HG02571 (cell line): ENCODE measurements at regions not wholly inside any gene's neighbourhood (a gene's known extent, or its start where the extent isn't known, plus 50 kb on each side); places are given as distances from the start of the nearest gene placed in this dataset.

ENCODE experiments used
- ATAC-seq: cut with Tn5 transposase; IDR thresholded peaks from one replicate; pipeline ENCODE4 v1.9.1; 2021; ENCODE audit warnings: mild to moderate bottlenecking, moderate library complexity; ENCODE audit not compliant: unreplicated experiment

GRCh38 chr20:60313191-60313590 is 355.0 kb downstream of the CDH26 start:
- ATAC-seq = no peak

DNA sequence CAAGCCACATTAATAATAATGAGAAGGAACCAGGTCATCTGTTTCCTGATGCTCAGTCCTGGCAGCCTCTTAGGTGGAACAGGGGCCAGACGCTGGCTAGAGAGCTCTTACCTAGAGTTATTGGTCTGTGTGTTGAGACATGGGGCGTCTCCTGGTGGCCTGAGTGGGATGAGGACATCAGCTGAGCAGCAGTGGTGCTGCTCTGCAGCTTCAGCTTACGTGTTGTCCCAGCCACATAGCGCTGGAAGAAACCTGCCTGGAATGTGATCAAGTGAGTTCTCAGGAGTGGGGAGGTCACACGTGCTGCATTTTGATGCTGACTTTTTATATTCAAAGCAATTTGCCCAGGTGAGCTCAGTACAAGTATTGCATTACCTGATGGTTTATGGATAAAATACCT is 355.4 kb downstream of the CDH26 start:
- ATAC-seq = no peak

GRCh38 chr20:60314727-60315126 is 356.5 kb downstream of the CDH26 start:
- ATAC-seq = no peak

GRCh38 chr20:60316476-60317158 is 358.4 kb downstream of the CDH26 start:
- no peak for ATAC-seq

DNA sequence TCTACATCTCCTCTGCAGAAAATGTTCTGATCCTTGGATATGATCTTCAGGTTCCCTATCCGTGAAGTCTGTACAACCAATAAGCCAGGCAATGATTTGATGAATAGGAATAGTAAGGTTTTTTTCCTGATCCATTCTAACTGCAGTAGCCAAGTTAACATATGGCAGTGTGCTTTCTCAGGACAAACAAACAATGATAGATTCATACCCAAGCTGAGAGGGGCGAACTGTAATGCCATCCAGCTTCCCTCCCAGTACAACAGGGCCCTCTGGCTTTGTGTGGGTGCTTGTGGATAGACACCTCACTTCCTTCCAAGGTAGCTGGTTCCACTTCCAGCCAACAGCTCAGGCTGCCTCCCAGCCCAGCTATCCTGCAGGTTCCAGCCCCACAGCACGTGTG is 359.2 kb downstream of the CDH26 start:
- ATAC-seq = no peak

DNA sequence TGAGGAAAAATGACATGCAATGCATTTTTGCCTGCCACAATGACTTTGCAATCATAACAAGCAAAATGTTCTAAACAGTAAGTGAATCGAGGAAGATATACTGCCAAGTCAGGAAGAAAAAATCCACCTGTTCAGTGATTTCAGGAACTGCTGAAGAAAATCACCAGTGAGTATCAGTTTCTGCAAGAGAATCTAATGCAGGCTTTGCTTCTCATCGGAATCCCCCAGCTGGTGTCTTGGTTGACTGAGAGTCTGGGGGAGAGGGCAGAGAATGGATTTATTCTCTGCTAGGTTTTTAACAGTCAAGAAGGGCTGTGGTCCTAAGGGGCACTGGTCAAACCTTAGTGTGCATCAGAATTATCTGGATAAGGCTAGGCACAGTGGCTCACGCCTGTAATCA is 363.4 kb downstream of the CDH26 start:
- ATAC-seq = no peak

DNA sequence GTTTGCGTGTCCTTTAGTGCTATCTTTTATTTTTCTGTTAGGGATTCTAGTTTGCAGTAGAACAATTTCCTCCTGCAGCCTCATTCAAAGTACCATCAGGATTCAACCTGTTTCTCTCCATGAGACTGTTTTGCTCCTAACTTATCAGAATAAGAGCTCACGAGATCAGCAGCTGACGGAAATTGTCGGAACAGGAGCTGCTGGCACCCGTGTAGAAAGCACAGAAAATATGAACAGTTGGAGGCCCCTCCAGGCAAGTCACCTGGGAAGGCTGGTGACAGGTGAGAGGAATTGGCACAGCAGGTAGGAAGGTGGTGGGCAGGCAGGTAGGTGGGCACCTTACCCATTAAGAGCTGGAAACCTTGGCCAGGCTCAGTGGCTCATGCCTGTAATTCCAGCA is 368.6 kb downstream of the CDH26 start:
- no peak for ATAC-seq

DNA sequence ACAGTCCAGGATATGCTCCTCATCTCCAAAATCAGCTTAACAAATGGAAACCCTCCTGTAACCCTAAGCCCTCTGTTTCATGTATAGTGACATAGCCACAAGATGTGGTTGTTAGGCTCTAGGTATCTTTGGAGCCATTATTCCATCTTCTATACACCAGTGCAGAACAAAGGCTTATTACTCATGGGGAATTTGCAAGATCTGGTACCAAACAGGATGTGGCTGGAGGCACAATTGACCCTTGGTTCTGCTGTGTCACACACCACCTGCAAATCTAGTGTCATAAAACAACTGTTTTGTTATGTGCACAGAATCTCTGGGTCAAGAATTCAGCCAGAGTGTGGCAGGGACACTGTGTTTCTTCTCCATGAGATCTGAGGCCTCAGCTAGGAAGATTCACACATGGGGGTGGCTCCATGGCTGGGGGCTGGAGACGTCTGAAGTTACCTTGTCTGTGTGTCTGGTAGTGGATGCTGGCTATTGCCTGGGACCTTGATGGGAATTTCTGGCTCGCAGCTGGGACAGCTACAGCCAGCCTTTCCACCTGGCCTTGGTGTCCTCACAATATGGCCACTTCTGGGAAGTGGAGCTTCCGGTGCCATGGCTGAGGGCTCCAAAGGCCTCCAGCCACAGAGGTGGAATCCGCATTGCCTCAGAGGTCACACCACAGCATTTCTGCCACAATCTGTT is 369.9 kb downstream of the CDH26 start:
- no peak for ATAC-seq

- ATAC-seq = no peak
Measured at GRCh38 chr20:60330461-60330860, 372.2 kb downstream of the CDH26 start.

GRCh38 chr20:60331688-60332300 is 373.6 kb downstream of the CDH26 start:
- no peak for ATAC-seq

DNA sequence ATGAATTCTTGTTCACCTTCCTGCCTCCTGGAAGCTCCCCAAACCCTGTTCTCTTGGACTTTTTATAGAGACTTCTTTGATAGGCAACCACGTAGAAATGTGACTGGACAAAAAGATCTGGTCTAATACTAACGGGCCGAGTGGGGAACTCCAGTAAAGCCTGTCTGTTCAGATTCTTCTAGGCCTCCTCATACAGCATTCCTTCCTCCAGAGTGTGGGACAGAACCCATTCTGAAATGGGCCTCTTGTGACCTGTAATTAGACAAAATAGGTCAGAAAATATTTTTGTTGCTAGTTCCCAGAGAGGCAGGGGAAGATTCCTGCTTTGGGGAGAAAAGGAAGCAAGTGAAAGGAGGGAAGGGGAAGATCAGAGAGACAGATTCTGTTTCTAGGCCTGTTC is 374.3 kb downstream of the CDH26 start:
- no peak for ATAC-seq

DNA sequence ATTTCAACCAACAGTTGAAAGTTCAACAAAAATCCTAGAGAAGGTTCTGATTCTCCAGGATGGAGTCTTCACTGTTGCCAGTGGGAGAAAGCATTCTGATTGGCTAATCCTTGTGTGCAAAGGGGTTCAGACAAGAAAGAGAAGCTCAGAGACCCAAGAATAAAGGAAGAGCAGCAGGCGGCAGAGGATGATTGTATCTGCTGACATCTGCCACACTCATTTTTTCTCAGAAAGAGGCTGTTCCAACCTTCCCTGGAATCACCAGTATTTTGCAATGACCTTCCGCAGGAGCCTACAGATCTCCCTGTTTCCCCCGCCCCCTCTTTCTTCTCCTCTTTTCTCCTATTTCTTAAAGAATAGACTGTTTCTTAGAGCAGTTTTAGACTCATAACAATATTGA is 376.7 kb downstream of the CDH26 start:
- no peak for ATAC-seq

DNA sequence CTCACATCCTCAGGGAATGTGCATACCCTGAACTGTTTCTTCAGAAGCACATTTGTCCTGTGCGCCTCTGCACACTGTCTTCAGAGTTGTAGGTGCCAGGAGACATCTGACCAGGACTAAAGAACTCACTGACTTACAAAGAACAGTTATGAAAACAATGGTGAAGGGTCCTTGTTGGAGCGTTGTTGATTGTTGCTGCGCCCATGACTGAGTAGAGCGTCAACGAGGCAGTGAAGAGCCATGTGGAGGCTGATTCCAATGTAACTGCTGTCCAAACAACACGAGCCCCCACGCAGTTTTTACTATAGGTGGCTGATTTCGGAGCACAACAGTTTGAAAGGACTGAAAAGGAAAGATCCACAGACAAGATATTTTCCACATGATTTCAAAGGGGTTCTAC is 380.3 kb downstream of the CDH26 start:
- ATAC-seq = no peak

GRCh38 chr20:60339738-60340137 is 381.5 kb downstream of the CDH26 start:
- no peak for ATAC-seq

GRCh38 chr20:60340232-60340631 is 382.0 kb downstream of the CDH26 start:
- no peak for ATAC-seq

DNA sequence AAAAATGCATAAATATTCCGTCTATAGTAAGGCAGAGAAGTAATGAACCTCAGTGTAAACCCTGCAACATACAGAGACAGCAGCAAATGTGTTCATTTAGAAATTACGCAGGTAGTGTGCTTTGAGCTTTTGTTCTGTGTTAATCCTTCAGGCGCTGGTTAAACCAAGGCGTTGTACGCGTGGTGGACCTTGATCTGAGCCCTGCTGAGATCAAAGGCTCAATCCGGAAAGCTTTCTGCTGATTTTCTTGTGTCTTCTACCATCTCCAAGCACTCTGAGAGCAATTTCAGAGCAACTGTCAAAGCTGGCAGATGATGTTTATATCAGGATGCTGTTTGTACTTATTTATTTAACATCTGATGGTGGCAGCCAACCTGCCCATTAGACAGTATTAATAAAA is 382.8 kb downstream of the CDH26 start:
- no peak for ATAC-seq

GRCh38 chr20:60345106-60345505 is 386.9 kb downstream of the CDH26 start:
- no peak for ATAC-seq

GRCh38 chr20:60349418-60349817 is 391.2 kb downstream of the CDH26 start:
- ATAC-seq = no peak

GRCh38 chr20:60352017-60352416 is 393.8 kb downstream of the CDH26 start:
- ATAC-seq = no peak

DNA sequence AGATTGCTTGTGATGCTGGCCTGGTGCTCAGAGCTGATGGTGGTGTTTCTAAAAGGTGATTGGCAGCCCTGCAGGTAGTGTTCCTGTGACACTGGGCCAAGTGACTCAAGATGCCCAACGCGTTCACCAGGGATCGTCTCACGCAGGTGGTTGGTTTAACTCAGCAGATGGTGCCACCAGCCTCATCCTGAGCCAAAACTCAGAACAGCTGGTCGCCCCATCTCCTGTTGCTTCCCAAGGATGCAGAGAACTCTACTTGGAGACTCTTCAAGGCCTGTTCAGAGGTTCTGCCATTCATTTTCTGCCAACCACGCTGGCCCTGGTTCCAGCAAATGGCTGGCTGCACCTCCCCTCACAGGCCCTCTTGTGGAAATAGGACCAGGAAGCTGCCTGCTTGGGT is 394.4 kb downstream of the CDH26 start:
- ATAC-seq = no peak

- no peak for ATAC-seq
Measured at GRCh38 chr20:60354024-60354580, 395.9 kb downstream of the CDH26 start.

DNA sequence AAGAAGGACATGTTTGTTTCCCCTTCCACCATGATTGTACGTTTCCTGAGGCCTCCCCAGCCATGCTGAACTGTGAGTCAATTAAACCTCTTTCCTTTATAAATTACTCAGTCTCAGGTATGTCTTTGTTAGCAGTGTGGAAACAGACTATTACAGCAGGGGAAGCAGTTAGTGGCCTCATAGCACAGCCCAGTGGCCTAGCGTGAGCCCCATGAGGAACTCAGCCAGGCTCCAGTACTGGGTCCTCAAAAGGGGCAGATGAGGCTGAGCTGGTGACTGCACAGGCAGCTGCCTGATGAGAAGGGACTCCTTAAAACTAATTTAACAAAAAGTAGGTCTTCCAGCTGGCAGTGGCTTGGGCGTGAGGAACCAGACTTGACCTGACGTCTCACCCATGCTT is 399.9 kb downstream of the CDH26 start:
- no peak for ATAC-seq
